ENCODE measurements at regions not wholly inside any gene's neighbourhood (a gene's known extent, or its start where the extent isn't known, plus 50 kb on each side); places are given as distances from the start of the nearest gene placed in this dataset.

DNA sequence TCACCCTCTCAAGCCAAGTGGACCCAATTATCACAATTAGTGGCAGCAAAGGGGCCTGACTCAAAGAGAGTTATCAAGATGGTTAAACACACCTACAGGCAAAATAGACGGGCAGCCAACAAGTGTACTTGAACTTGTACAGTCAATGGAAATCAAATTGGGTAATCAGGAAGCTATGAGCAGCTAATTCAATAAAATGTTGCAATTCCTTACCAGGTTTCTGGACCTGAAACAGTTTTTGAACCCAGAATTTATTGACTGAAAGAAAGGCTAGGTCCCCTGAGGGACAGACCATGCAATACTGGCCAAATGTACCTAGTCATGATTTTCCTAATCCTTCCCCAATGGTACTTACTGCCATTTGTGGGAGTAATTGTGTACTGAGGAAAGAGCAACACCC lies 679.8 kb downstream of the EPM2A start:
- TF ChIP-seq, protein P1, sequence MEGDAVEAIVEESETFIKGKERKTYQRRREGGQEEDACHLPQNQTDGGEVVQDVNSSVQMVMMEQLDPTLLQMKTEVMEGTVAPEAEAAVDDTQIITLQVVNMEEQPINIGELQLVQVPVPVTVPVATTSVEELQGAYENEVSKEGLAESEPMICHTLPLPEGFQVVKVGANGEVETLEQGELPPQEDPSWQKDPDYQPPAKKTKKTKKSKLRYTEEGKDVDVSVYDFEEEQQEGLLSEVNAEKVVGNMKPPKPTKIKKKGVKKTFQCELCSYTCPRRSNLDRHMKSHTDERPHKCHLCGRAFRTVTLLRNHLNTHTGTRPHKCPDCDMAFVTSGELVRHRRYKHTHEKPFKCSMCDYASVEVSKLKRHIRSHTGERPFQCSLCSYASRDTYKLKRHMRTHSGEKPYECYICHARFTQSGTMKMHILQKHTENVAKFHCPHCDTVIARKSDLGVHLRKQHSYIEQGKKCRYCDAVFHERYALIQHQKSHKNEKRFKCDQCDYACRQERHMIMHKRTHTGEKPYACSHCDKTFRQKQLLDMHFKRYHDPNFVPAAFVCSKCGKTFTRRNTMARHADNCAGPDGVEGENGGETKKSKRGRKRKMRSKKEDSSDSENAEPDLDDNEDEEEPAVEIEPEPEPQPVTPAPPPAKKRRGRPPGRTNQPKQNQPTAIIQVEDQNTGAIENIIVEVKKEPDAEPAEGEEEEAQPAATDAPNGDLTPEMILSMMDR (IDR thresholded peaks at IDR 0.05), result no peak
- TF ChIP-seq ZFX (IDR thresholded peaks at IDR 0.05; ENCODE audit: borderline replicate concordance), result no peak

Data from 22Rv1 (cell line).